ENCODE measurements at regions not wholly inside any gene's neighbourhood (a gene's known extent, or its start where the extent isn't known, plus 50 kb on each side); places are given as distances from the start of the nearest gene placed in this dataset.

- Mint-ChIP-seq H3K27ac (ENCODE audit: unreplicated experiment) (no peak overlapping the region), H3K27me3 (ENCODE audit: unreplicated experiment) (no peaks in the 10 kb centered on the region), H3K4me1 (ENCODE audit: low read depth, unreplicated experiment) (no peaks in the 10 kb centered on the region), H3K36me3 (ENCODE audit: unreplicated experiment) (no peaks in the 10 kb centered on the region), H3K4me3 (ENCODE audit: unreplicated experiment) (no peak overlapping the region), H3K9me3 (ENCODE audit: unreplicated experiment) (no peaks in the 10 kb centered on the region)
- no peak for DNase-seq
- TF ChIP-seq CTCF (IDR thresholded peaks at IDR 0.05; ENCODE audit: partially characterized antibody, unreplicated experiment) = no peak
These were observed 237.5 kb downstream of the COG6 start for GRCh38 chr13:39892721-39893685.

- no peak overlapping the region for H3K4me3 Mint-ChIP-seq (ENCODE audit: unreplicated experiment)
- no peaks in the 10 kb centered on the region for H3K9me3 Mint-ChIP-seq (ENCODE audit: unreplicated experiment)
- no peak overlapping the region for H3K27ac Mint-ChIP-seq (ENCODE audit: unreplicated experiment)
- no peaks in the 10 kb centered on the region for H3K36me3 Mint-ChIP-seq (ENCODE audit: unreplicated experiment)
- no peak for DNase-seq
- no peaks in the 10 kb centered on the region for H3K27me3 Mint-ChIP-seq (ENCODE audit: unreplicated experiment)
- H3K4me1 Mint-ChIP-seq (ENCODE audit: low read depth, unreplicated experiment) = no peaks in the 10 kb centered on the region
- TF ChIP-seq CTCF (IDR thresholded peaks at IDR 0.05; ENCODE audit: partially characterized antibody, unreplicated experiment) = no peak
These were observed 238.3 kb downstream of the COG6 start for GRCh38 chr13:39893808-39894207.

- no peak for DNase-seq
- no peaks in the 10 kb centered on the region for H3K36me3 Mint-ChIP-seq (ENCODE audit: unreplicated experiment)
- no peak overlapping the region for H3K27ac Mint-ChIP-seq (ENCODE audit: unreplicated experiment)
- no peaks in the 10 kb centered on the region for H3K4me1 Mint-ChIP-seq (ENCODE audit: low read depth, unreplicated experiment)
- no peaks in the 10 kb centered on the region for H3K9me3 Mint-ChIP-seq (ENCODE audit: unreplicated experiment)
- no peak overlapping the region for H3K4me3 Mint-ChIP-seq (ENCODE audit: unreplicated experiment)
- no peak for TF ChIP-seq CTCF (IDR thresholded peaks at IDR 0.05; ENCODE audit: partially characterized antibody, unreplicated experiment)
- H3K27me3 Mint-ChIP-seq (ENCODE audit: unreplicated experiment) = no peaks in the 10 kb centered on the region
These were observed 239.1 kb downstream of the COG6 start for GRCh38 chr13:39894586-39894985.

- H3K27me3 Mint-ChIP-seq (ENCODE audit: unreplicated experiment) = no peaks in the 10 kb centered on the region
- no peak for TF ChIP-seq CTCF (IDR thresholded peaks at IDR 0.05; ENCODE audit: partially characterized antibody, unreplicated experiment)
These were observed 239.8 kb downstream of the COG6 start for GRCh38 chr13:39895254-39895653.

DNA sequence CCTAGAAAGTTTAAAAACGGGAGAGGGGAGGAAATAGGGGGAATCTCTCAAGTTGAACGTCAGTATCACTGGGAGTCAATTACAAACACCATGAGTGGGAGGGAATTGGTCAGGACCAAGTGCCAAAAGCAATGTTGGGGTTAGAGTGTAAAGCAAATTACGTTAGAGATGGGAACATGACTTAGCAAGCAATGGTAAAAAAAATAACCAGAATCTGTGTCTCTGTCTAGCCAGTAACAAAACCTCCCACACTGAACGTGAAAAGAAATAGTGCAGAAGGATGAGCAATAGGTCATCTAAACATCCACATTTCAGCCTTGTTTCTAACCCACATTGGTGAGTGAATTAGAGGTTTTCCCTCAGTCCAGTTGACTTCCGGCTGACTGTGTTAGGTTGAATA lies 242.2 kb downstream of the COG6 start:
- Mint-ChIP-seq H3K27ac (ENCODE audit: unreplicated experiment) (no peak overlapping the region), H3K4me3 (ENCODE audit: unreplicated experiment) (no peak overlapping the region), H3K36me3 (ENCODE audit: unreplicated experiment) (no peaks in the 10 kb centered on the region)

More at GRCh38 chr13:39895254-39895653, 239.8 kb downstream of the COG6 start:
- no peaks in the 10 kb centered on the region for H3K9me3 Mint-ChIP-seq (ENCODE audit: unreplicated experiment)
- no peaks in the 10 kb centered on the region for H3K36me3 Mint-ChIP-seq (ENCODE audit: unreplicated experiment)
- H3K4me3 Mint-ChIP-seq (ENCODE audit: unreplicated experiment) = no peak overlapping the region
- H3K4me1 Mint-ChIP-seq (ENCODE audit: low read depth, unreplicated experiment) = no peaks in the 10 kb centered on the region
- no peak overlapping the region for H3K27ac Mint-ChIP-seq (ENCODE audit: unreplicated experiment)
- no peak for DNase-seq

More for the DNA sequence above, 242.2 kb downstream of the COG6 start:
- Mint-ChIP-seq H3K9me3 (ENCODE audit: unreplicated experiment) (no peaks in the 10 kb centered on the region), H3K4me1 (ENCODE audit: low read depth, unreplicated experiment) (no peaks in the 10 kb centered on the region), H3K27me3 (ENCODE audit: unreplicated experiment) (no peaks in the 10 kb centered on the region)
- DNase-seq = no peak
- no peak for TF ChIP-seq CTCF (IDR thresholded peaks at IDR 0.05; ENCODE audit: partially characterized antibody, unreplicated experiment)

All from glutamatergic neuron (in vitro differentiated cells).